HFFc6 (cell line): ENCODE measurements at regions not wholly inside any gene's neighbourhood (a gene's known extent, or its start where the extent isn't known, plus 50 kb on each side); places are given as distances from the start of the nearest gene placed in this dataset.

Experiments
- DNase-seq: peaks from one replicate; pipeline ENCODE4 v3.0.0-alpha.2; 2018
- H3K27ac Mint-ChIP-seq: 2 replicates; pipeline ENCODE4 v1.8.0; 2020; ENCODE audit warnings: mild to moderate bottlenecking, mixed read lengths
- H3K27me3 Mint-ChIP-seq: 2 replicates; pipeline ENCODE4 v1.8.0; 2021; ENCODE audit warnings: mild to moderate bottlenecking, moderate library complexity, mixed read lengths; ENCODE audit not compliant: insufficient read depth
- H3K36me3 Mint-ChIP-seq: 2 replicates; pipeline ENCODE4 v1.8.0; 2021; ENCODE audit warnings: low read depth, mixed read lengths
- H3K4me1 Mint-ChIP-seq: 2 replicates; pipeline ENCODE4 v1.8.0; 2020; ENCODE audit warnings: low read depth, mixed read lengths
- H3K4me3 Mint-ChIP-seq: 2 replicates; pipeline ENCODE4 v1.8.0; 2020; ENCODE audit warnings: mild to moderate bottlenecking, moderate library complexity, mixed read lengths
- H3K9me3 Mint-ChIP-seq: 2 replicates; pipeline ENCODE4 v1.8.0; 2020; ENCODE audit warnings: mild to moderate bottlenecking, mixed read lengths
- CTCF ChIP-seq: fragments of 200-600 bp; sonication (generic); IDR thresholded peaks from 2 replicates; pipeline ENCODE4 v1.5.0; 2021; ENCODE audit warnings: antibody characterized with exemption, mild to moderate bottlenecking

GRCh38 chr15:66912441-66912840, 153.0 kb upstream of the SMAD3 start:
- H3K4me1 Mint-ChIP-seq: no peaks in the 10 kb centered on the region
- no peak for DNase-seq
- H3K9me3 Mint-ChIP-seq: peaks cover 15% of the 10 kb centered on the region
- peaks cover 24% of the 10 kb centered on the region for H3K36me3 Mint-ChIP-seq
- H3K4me3 Mint-ChIP-seq: no peak overlapping the region
- no peak for TF ChIP-seq CTCF
- no peak overlapping the region for H3K27ac Mint-ChIP-seq
- H3K27me3 Mint-ChIP-seq: peaks cover 15% of the 10 kb centered on the region

- Mint-ChIP-seq H3K36me3 (peaks cover 56% of the 10 kb centered on the region), H3K27ac (no peak overlapping the region), H3K4me1 (no peaks in the 10 kb centered on the region; the same call in 1 of the 2 replicates), H3K27me3 (peaks cover 16% of the 10 kb centered on the region), H3K9me3 (peaks cover 36% of the 10 kb centered on the region), H3K4me3 (no peak overlapping the region)
- no peak for DNase-seq
- TF ChIP-seq CTCF: no peak
These were observed 147.4 kb upstream of the SMAD3 start for GRCh38 chr15:66917904-66918448.

- Mint-ChIP-seq H3K4me3 (no peak overlapping the region), H3K27ac (no peak overlapping the region), H3K36me3 (peaks cover 59% of the 10 kb centered on the region), H3K4me1 (no peaks in the 10 kb centered on the region; the same call in 1 of the 2 replicates), H3K9me3 (peaks cover 38% of the 10 kb centered on the region), H3K27me3 (peaks cover 12% of the 10 kb centered on the region)
- DNase-seq: no peak
- TF ChIP-seq CTCF: no peak
These were observed 146.0 kb upstream of the SMAD3 start for GRCh38 chr15:66919421-66919820.

- no peak for DNase-seq
- no peak overlapping the region for H3K27ac Mint-ChIP-seq
- H3K9me3 Mint-ChIP-seq: peaks cover 33% of the 10 kb centered on the region
- no peak overlapping the region for H3K4me3 Mint-ChIP-seq
- peaks cover 7% of the 10 kb centered on the region for H3K27me3 Mint-ChIP-seq
- H3K36me3 Mint-ChIP-seq: peaks cover 43% of the 10 kb centered on the region
- no peaks in the 10 kb centered on the region; the same call in 1 of the 2 replicates for H3K4me1 Mint-ChIP-seq
- TF ChIP-seq CTCF: no peak
These were observed 144.0 kb upstream of the SMAD3 start for GRCh38 chr15:66921319-66921915.

GRCh38 chr15:66922608-66923007, 142.8 kb upstream of the SMAD3 start:
- no peak for TF ChIP-seq CTCF
- H3K27me3 Mint-ChIP-seq: peaks cover 6% of the 10 kb centered on the region
- H3K27ac Mint-ChIP-seq: no peak overlapping the region
- H3K9me3 Mint-ChIP-seq: peaks cover 21% of the 10 kb centered on the region
- H3K4me1 Mint-ChIP-seq: peaks cover 8% of the 10 kb centered on the region; the same call in 1 of the 2 replicates
- DNase-seq: no peak
- H3K4me3 Mint-ChIP-seq: no peak overlapping the region
- peaks cover 33% of the 10 kb centered on the region for H3K36me3 Mint-ChIP-seq
